ENCODE measurements at regions not wholly inside any gene's neighbourhood (a gene's known extent, or its start where the extent isn't known, plus 50 kb on each side); places are given as distances from the start of the nearest gene placed in this dataset.

DNA sequence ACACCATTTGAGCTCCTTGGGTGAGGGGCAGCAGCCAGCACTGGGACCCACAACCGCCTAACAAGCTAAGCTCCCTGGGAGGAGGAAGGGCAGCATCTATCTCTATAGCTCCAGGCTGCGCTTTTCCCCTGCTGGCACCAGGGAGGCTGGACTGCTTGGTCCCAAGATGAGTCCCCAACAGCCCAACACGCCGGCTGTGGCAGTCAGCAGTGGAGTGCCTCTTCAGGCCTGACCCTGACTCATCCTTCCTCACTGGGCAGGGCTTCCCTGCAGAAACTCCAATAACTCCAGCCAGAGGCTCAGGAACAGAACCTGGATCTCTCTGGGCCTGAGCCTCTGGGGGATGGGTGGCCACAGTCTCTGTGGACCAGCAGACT lies 113.7 kb upstream of the ADAMTS16 start:
- TF ChIP-seq, protein P1, sequence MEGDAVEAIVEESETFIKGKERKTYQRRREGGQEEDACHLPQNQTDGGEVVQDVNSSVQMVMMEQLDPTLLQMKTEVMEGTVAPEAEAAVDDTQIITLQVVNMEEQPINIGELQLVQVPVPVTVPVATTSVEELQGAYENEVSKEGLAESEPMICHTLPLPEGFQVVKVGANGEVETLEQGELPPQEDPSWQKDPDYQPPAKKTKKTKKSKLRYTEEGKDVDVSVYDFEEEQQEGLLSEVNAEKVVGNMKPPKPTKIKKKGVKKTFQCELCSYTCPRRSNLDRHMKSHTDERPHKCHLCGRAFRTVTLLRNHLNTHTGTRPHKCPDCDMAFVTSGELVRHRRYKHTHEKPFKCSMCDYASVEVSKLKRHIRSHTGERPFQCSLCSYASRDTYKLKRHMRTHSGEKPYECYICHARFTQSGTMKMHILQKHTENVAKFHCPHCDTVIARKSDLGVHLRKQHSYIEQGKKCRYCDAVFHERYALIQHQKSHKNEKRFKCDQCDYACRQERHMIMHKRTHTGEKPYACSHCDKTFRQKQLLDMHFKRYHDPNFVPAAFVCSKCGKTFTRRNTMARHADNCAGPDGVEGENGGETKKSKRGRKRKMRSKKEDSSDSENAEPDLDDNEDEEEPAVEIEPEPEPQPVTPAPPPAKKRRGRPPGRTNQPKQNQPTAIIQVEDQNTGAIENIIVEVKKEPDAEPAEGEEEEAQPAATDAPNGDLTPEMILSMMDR (IDR thresholded peaks at IDR 0.05), result no peak
- no peak for TF ChIP-seq POLR2A (IDR thresholded peaks at IDR 0.05)
- no peaks in the 10 kb centered on the region for H3K4me1 ChIP-seq
- H3K27me3 ChIP-seq, result no peaks in the 10 kb centered on the region
- WGBS, 2 donors, result 82% methylated on average over 2 of the region's 4 CpGs; no CpG with 5 or more reads in 1 of the 2 donors
- H3K9me3 ChIP-seq, result no peaks in the 10 kb centered on the region
- no peak for DNase-seq
- no peak overlapping the region for H3K27ac ChIP-seq
- H3K4me3 ChIP-seq, result no peak overlapping the region
- intact Hi-C loops (cut with DNase I), result no loop called here
- H3K36me3 ChIP-seq, result no peaks in the 10 kb centered on the region

DNA sequence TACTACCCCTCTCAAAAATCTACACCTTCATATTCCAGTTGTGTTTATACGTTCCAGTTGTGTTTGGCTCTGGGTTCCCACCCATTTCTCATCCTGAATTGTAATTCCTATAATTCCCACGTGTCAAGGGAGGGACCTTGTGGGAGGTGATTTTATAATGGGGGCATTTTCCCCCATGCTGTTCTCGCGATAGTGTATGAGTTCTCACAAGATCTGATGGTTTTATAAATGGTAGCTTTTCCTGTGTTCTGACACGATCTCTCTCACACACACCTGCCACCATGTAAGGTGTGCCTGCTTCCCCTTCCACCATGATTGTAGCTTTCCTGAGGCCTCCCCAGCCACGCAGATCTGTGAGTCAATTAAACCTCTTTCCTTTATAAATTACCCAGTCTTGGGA lies 108.5 kb upstream of the ADAMTS16 start:
- TF ChIP-seq POLR2A (IDR thresholded peaks at IDR 0.05), result no peak
- TF ChIP-seq, protein P1 (IDR thresholded peaks at IDR 0.05), result no peak
- H3K9me3 ChIP-seq, result no peaks in the 10 kb centered on the region
- H3K27ac ChIP-seq, result no peak overlapping the region
- H3K4me1 ChIP-seq, result no peaks in the 10 kb centered on the region
- DNase-seq, result no peak
- WGBS, 2 donors, result 63 to 66% methylated on average over 6 of the region's 6 CpGs
- H3K4me3 ChIP-seq, result no peak overlapping the region
- intact Hi-C loops (cut with DNase I), result no loop called here
- H3K27me3 ChIP-seq, result no peaks in the 10 kb centered on the region
- H3K36me3 ChIP-seq, result no peaks in the 10 kb centered on the region

DNA sequence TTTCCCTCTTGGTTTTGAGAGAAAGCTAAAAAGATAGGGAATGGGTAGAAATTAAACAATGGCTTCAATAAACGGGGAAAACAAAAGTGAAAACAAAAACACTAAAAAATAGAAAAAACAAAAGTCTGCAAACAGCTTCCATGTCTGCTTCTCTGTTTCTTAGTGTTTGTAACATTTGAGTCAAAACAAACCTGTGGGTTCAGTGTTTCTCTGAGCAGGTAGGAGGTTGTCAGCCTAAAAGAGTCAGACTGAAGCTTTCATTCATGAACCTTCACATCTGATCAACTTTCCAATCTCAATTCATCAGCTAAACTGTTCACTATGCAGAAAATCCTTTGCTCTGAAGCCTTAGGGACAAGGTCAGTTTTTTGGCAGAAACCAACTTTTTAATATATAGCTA lies 102.5 kb upstream of the ADAMTS16 start:
- H3K36me3 ChIP-seq, result no peaks in the 10 kb centered on the region
- 42 to 67% methylated on average over 1 of the region's 1 CpG for WGBS, 2 donors
- no peaks in the 10 kb centered on the region for H3K27me3 ChIP-seq
- intact Hi-C loops (cut with DNase I), result no loop called here
- H3K4me3 ChIP-seq, result no peak overlapping the region
- H3K9me3 ChIP-seq, result no peaks in the 10 kb centered on the region
- no peak overlapping the region for H3K27ac ChIP-seq
- no peaks in the 10 kb centered on the region for H3K4me1 ChIP-seq
- TF ChIP-seq POLR2A (IDR thresholded peaks at IDR 0.05), result no peak
- TF ChIP-seq, protein P1 (IDR thresholded peaks at IDR 0.05), result no peak
- DNase-seq, result no peak

DNA sequence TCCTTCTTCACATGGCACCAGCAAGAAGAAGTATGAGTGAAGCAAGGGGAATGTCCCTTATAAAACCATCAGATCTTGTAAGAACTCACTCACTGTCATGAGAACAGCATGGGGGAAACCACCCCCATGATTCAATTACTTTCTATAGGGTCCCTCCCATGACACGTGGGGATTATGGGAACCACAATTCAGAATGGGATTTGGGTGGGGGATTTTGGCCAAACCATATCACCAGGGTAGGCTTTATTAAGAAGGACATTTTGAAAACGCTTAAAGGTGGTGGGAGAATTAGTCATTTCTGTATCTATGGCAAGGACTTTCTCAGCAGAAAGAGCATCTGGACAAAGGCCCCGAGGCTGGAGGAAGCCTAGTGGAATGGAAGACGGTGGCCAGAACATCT lies 100.2 kb upstream of the ADAMTS16 start:
- Histone ChIP-seq H3K36me3 (no peaks in the 10 kb centered on the region), H3K27me3 (no peaks in the 10 kb centered on the region), H3K4me1 (no peaks in the 10 kb centered on the region), H3K4me3 (no peak overlapping the region), H3K9me3 (no peaks in the 10 kb centered on the region), H3K27ac (no peak overlapping the region)
- TF ChIP-seq POLR2A (IDR thresholded peaks at IDR 0.05), result no peak
- TF ChIP-seq, protein P1 (IDR thresholded peaks at IDR 0.05), result no peak
- intact Hi-C loops (cut with DNase I), result no loop called here
- 62 to 67% methylated on average over 4 of the region's 4 CpGs for WGBS, 2 donors
- no peak for DNase-seq

DNA sequence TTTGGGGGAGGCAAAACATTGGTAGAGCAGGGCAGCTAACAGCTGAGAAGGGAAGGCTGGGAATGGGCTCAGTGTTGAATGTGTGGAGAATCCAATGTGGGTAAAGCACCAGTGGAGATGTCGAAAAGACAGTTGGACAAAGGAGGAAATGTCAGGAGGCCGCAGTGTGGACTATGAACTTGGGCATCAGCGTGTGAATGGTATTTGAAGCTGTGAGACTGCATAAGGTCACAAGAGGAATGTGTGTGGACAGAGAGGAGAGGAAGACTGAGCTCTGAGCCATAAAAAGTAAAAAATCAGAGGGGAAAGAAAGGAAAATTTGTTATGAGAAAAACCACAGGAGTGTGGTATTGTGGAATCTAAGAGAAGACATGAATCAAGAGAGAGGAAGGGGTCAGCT lies 99.4 kb upstream of the ADAMTS16 start:
- Histone ChIP-seq H3K27ac (no peak overlapping the region), H3K9me3 (no peaks in the 10 kb centered on the region), H3K36me3 (no peaks in the 10 kb centered on the region), H3K4me3 (no peak overlapping the region), H3K4me1 (no peaks in the 10 kb centered on the region), H3K27me3 (no peaks in the 10 kb centered on the region)
- no peak for TF ChIP-seq POLR2A (IDR thresholded peaks at IDR 0.05)
- TF ChIP-seq, protein P1 (IDR thresholded peaks at IDR 0.05), result no peak
- no peak for DNase-seq
- intact Hi-C loops (cut with DNase I), result no loop called here
- WGBS, 2 donors, result 73 to 79% methylated on average over 3 of the region's 3 CpGs

Measured in esophagus squamous epithelium (tissue), 5 donors.